ENCODE measurements at regions not wholly inside any gene's neighbourhood (a gene's known extent, or its start where the extent isn't known, plus 50 kb on each side); places are given as distances from the start of the nearest gene placed in this dataset.

DNA sequence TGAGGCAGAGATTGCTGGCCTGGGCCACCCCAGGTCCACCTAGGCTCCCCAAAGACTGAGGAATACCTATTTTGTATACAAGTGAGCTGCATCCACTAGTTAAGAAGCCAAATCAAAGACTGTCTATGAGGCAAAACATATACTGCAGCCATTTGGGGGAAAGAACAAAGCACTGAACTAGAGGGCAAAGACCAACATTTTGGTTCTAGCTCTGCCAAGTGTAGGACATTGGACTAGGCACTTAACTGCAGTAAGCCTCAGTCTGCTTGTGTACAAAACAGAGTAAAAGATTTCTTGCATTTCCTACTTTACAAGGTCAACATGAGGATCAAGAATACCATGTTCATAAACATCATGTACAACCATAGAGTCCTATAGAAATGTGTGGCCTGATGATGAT, 94.8 kb upstream of the CYP1B1 start:
- TF ChIP-seq, protein P1, sequence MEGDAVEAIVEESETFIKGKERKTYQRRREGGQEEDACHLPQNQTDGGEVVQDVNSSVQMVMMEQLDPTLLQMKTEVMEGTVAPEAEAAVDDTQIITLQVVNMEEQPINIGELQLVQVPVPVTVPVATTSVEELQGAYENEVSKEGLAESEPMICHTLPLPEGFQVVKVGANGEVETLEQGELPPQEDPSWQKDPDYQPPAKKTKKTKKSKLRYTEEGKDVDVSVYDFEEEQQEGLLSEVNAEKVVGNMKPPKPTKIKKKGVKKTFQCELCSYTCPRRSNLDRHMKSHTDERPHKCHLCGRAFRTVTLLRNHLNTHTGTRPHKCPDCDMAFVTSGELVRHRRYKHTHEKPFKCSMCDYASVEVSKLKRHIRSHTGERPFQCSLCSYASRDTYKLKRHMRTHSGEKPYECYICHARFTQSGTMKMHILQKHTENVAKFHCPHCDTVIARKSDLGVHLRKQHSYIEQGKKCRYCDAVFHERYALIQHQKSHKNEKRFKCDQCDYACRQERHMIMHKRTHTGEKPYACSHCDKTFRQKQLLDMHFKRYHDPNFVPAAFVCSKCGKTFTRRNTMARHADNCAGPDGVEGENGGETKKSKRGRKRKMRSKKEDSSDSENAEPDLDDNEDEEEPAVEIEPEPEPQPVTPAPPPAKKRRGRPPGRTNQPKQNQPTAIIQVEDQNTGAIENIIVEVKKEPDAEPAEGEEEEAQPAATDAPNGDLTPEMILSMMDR (IDR thresholded peaks at IDR 0.05) = no peak
- TF ChIP-seq EP300 (IDR thresholded peaks at IDR 0.05; ENCODE audit: low read depth) = no peak
